ENCODE measurements at regions not wholly inside any gene's neighbourhood (a gene's known extent, or its start where the extent isn't known, plus 50 kb on each side); places are given as distances from the start of the nearest gene placed in this dataset.
"Not testable (repeated sequence)": the region's sequence is repeated elsewhere in the genome, so short reads cannot be mapped to it uniquely, and the experiment has no call there.

GRCh38 chr18:62442391-62442790 is 80.4 kb upstream of the ZCCHC2 start:
- DNase-seq (ENCODE audit: low read depth, low spot score) = no peak

DNA sequence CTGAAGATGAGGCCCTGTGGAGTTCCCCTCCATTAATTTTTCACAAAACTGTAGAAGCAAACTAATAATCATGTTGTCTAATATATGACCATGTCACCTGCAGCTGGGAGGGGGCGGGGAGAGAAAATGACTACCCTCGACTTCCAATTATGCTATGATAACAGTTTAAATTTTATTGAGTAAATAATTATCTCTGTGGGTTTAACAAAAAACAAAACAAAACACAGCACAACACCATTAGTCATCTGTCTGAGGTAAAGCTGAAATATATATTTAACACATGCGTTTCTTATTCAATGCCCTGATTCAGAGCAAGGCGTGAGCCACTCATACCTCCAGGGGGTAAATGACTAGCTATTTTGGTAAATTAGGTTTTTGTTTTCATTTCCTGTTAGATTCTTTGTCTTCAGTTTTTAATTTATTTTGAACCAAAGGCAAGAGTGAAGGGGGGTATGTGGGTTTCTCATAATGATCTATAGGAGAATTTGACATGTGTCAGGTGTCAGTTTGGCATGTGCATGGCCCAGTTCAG is 77.4 kb upstream of the ZCCHC2 start:
- DNase-seq (ENCODE audit: low read depth, low spot score) = no peak

DNA sequence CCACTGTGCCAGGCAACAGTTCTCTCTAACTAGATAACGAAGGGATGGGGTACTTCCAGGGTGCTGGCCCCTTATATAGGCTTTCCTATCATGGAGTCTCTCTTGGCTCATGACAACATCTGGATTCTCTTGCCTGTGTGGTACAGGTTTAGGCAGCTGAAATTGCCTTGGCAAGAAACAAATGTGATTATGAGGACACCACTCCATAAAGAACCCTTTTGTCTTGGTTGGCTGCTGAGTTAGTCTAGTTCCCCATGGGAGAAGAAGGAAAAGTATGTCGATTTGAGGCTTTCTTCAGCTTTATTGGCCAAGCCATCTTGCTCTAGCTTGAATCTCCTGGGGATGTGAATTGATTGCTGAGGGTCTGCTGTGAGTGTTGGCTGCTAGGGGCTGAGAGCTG is 76.3 kb upstream of the ZCCHC2 start:
- no peak for DNase-seq (ENCODE audit: low read depth, low spot score)

GRCh38 chr18:62447652-62448051 is 75.2 kb upstream of the ZCCHC2 start:
- DNase-seq (ENCODE audit: low read depth, low spot score) = no peak

GRCh38 chr18:62448426-62448825 is 74.4 kb upstream of the ZCCHC2 start:
- DNase-seq (ENCODE audit: low read depth, low spot score) = no peak

GRCh38 chr18:62449490-62450104 is 73.2 kb upstream of the ZCCHC2 start:
- DNase-seq (ENCODE audit: low read depth, low spot score) = no peak

DNA sequence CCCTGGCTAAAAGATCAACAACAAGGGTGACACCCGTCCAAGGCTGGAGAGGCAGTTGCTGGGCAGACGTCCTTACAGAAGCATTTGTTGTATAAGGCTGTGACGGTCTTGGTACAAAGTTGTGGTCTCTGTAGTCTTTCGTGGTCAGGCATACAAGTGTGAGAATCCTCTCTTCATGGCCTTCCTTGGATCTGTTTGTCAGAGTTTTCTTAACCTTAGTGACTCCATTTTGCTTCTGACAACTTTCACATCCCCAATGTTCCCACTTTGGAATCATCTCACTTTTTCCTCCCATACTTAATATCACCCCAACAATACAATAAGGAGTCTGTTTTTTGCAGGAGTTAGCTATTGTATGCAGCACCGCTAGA is 72.7 kb upstream of the ZCCHC2 start:
- DNase-seq (ENCODE audit: low read depth, low spot score) = no peak

DNA sequence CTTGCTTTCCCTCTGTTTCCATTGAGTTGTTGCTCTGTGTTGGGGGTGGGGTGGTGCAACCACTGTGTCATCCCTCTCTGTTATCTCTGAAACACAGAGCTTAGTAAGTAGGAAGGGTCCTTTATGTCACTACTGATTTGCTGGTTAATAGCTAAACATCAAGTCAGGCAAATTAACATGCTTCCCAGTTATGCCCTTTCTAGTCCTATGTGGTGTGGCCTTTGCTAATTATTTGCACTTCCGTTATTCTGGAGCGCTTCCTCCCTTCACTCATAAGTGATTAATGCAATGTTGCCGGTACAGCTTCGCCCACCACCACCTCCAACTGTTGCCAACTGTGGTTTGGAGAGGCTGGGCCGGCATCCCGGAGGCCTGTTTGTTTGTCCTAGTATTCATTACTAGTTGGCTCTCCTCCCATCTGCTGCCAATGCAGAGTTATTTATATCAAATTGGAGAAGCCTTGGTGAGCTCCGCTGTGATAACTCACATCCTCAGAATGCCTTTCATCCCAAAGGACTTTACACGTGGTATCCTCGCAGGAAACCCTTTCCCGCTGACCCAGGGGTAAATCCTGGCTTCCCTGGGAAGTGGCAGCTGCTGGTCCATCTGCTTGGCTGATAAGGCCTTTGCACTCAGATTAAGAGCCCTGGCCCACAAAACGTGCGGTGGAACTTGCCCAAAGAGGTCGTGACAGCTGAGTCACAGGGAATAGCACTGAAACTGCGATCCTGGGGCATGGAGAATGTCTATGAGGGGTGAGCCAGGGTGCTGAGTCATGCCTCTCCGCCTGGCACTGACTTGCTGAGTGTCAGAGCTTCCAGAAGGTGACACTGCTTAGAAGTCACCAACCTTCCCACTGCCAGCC is 72.0 kb upstream of the ZCCHC2 start:
- peak; percentile 43 for DNase-seq (ENCODE audit: low read depth, low spot score)

GRCh38 chr18:62452280-62452831 is 70.5 kb upstream of the ZCCHC2 start:
- no peak for DNase-seq (ENCODE audit: low read depth, low spot score)

- no peak for DNase-seq (ENCODE audit: low read depth, low spot score)
Observed at GRCh38 chr18:62453864-62454263, 69.0 kb upstream of the ZCCHC2 start.

GRCh38 chr18:62454527-62454926 is 68.3 kb upstream of the ZCCHC2 start:
- DNase-seq (ENCODE audit: low read depth, low spot score) = no peak

- DNase-seq (ENCODE audit: low read depth, low spot score) = no peak
Observed at GRCh38 chr18:62455222-62455621, 67.6 kb upstream of the ZCCHC2 start.

GRCh38 chr18:62457877-62458276 is 64.9 kb upstream of the ZCCHC2 start:
- DNase-seq (ENCODE audit: low read depth, low spot score) = no peak

DNA sequence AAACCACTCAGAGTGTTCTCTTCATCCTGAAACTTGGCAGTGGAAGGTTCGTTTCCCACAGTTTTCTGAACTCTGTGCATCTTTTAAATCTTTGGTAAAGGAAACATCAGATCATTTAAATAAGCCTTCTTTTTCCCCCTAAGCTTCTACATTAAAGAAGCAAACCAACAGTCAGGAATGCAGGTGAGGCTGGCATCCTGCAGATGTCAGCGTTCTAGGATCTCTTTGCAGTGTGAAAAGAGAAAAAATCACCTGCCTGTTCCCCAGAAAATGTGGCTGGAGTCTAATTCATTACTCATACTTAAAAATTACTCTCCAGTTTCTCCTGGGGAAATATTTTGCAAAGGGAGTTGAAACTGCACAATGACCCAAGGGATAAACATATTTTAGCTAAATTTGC is 64.5 kb upstream of the ZCCHC2 start:
- DNase-seq (ENCODE audit: low read depth, low spot score) = no peak

DNA sequence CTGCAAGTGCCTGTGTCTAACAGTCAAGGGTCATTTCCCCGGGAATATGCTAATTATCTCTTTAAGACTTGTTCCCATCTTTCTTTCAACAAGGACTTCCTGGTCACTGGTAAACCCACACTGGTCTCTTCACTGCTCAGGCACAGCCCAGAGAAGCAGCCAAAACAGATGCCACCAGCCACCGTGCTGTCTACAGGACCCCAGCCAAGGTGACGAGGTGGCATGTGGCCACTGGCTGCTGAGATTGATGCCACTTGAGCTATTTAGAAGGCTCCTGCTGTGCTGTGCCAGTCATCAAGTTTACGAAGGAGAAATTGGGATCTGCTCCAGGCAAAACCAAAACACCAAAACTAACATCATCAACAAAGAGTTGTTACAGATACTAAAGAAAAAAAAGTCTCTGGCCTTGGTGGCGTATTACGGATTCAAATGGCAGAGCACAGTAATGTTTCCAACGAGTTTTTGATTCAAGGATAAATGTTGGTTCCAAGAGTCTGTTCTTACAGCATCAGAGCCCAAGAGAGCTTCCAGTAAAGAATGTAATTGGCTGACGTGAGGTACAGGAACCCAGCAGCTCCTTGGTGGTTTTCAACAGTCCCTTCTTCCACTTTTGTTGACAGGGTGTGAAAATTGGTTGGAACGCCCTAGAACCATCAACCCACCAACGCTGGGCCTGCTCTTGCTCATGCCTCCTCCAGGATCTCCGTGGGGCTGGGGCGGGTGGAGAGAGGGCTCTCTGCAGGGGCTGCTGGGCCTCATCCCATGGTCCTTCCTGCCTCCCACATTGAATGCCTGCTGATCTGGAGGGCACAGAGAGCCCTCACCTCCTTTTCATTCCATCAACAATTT is 63.7 kb upstream of the ZCCHC2 start:
- no peak for DNase-seq (ENCODE audit: low read depth, low spot score)

- no peak for DNase-seq (ENCODE audit: low read depth, low spot score)
Observed at GRCh38 chr18:62460851-62461300, 61.9 kb upstream of the ZCCHC2 start.

DNA sequence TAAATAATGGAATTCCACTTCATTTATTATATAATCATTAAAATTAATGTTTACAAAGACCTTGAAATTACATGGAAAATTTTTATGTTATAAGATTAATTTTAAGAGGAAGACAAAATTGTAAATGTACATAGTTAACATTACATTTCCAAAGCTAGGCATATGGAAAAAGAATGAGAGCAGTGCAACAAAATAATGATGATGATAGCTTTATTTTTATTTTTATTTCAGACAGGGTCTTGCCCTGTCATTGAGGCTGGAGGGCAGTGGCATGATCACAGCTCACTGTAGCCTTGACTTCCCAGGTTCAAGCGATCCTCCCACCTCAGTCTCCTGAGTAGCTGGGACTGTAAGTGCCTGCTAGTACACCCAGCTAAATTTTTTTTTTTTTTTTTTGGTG is 61.2 kb upstream of the ZCCHC2 start:
- no peak for DNase-seq (ENCODE audit: low read depth, low spot score)

DNA sequence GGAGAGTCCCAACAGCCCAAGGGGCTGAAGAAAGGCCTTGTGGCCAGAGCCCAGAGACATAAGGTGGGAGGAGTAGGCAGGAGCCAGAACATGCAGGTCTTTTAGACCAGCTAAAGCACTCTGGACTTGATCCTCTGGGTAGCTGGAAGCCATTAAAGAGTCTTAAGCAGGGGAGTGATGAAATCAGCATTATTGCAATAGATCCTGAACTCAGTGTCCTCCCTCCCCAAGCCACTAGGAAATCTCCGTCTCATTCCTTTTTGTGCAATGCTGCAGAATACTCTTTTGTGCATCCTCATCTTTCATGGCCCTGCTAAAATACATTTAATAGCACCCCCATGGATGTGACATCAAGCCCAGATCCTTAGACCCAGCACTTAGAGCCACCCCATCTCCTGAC is 58.6 kb upstream of the ZCCHC2 start:
- DNase-seq (ENCODE audit: low read depth, low spot score) = no peak

- DNase-seq (ENCODE audit: low read depth, low spot score) = not testable (repeated sequence)
Observed at GRCh38 chr18:62469131-62469530, 53.7 kb upstream of the ZCCHC2 start.
